HUDEP-2 (cell line): ENCODE measurements at regions not wholly inside any gene's neighbourhood (a gene's known extent, or its start where the extent isn't known, plus 50 kb on each side); places are given as distances from the start of the nearest gene placed in this dataset.

Experiments
- DNase-seq, 76 experiments: peaks; one replicate each; lab custom pipeline; 2025; ENCODE audit not compliant: unreplicated experiment in 76 of 76; lab: John Stamatoyannopoulos, UW

DNA sequence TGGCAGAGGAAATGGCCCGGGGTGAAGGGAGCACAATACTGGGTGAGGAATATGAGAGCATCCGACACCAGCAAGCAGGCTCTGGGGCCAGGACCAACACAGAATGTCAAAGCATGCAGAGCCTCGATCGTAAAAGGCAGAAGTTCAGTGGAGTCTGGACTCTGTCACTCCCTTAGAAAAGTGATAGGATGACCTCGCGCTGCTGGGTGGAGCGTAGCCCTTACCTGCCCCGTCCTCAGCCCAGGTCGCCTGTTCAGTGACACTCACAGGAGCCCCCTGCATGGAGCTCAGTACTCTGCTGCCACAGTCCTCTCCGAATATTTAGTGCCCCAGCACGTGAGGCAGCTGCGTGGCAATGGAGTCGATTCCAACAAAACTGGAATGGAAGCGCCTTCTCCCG is 236.7 kb upstream of the MYT1L start:
- no peak for DNase-seq

DNA sequence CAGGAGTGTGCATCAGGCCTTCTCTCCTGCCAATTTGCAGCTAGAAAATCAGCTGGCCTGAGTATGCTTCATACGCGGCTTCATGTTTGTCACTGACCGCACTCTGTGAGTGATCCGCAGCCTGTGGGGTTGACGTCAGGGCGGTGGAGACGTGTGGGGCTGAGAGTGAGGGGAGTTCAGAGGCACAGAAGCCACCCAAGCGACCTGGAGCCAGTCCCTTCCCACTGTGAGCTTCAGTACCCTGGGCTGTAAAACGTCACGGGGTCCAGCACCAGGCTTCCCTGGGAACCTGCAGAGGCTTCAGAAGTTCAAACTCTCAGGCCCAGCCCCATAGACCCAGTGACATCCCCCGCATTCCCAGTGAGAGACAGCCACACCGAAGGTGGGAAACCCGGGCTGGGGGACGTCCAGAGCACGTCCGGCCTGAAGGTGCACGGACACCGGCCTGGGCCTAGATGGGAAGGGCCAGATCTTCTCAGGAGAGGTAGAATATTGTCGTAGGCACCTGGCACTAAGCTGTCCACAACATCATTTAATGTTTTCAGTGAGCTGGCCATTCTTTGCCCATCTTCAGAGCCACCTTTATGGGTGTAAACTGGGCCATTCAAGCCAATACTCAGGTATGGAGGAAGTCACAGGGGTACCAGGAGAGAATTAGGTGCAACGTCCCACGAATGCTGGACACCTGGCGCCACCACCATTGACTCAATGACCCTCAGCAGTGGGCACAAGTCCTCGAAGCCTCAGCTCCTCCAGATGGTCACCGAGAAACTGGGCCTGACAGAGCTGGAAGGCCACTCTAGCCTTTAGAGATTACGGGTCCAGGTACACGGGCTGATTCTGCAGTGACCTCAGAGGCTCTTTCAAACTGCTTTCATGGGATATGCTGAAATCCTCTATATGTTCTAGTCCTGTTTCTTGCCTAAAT is 235.6 kb upstream of the MYT1L start:
- DNase-seq: no peak

DNA sequence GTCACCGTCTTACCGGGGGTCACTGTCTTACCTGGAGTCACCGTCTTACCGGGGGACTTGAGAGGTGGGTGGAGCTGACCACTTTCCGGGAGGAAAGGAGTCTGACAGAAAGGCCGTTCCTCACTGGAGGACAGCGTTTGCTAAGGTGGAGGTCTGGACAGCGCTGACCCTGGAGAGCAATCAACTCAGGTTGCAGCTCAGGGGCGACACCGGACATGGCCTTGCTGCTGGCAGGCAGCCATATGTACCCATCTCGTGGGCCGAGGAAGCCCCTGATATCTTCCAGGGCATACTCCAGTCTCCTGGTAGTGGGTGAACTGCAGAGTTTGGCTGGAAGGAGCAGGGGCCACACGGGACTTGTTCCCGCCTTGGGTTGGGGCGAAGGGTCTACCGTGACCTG is 234.6 kb upstream of the MYT1L start:
- DNase-seq: no peak

DNA sequence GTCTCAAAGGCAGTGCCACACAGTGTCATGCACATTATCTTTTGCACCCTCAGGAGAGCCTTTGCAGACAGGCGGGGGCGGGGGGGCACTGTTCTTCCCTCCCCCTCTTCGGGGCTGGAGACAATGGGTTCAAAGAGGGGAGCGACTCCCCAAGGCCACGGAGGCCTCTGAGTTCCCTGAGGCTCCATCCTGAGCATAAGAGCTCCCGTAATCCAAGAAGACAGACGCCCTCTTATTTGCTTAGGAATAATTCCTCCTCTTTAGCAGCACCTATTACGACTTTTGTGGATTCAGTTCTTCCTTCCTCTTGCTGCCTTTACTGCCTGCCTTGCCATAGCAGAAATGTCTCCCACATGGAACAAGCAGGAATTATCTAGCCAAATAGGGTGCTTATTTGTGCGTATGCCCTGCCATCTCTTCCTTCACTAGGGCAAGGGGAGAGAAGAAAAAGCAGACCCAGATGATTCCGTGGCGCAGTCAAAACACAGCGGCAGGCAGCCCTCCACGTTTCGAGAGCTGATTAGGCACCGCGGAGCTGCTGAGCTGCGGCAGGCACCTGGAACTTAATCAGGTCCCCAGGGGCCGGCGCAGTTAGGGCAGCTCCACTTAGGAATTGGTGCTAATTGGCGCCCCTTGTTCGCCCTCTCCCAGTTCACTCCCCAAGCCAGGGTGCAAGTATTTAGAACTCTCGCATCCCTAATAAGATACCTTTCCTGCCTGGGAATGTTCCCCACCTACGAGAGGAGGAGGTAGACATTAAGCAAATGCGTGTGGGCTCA is 233.4 kb upstream of the MYT1L start:
- DNase-seq: no peak

DNA sequence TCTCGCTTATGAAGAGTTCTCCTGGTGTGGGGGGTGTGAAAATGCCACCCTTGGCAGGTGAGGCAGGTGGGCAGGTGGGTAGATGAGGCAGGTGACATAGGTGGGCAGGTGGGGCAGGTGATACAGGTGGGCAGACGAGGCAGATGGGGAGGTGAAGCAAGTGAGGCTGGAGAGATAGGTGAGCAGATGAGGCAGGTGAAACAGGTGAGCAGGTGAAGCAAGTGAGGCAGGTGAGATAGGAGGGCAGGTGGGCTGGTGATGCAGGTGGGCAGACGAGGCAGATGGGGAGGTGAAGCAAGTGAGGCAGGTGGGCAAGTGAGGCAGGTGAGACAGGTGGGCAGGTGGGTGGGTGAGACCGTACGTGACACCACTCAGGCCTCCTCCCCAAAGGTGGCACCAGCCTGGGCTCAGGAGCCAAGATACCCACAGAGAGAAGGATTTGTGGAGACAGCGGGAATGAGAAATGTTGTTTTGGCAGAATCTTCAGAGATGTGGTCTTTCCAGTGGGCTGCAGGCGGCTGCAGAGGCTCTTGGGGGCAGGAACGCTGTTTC is 232.3 kb upstream of the MYT1L start:
- DNase-seq: no peak

DNA sequence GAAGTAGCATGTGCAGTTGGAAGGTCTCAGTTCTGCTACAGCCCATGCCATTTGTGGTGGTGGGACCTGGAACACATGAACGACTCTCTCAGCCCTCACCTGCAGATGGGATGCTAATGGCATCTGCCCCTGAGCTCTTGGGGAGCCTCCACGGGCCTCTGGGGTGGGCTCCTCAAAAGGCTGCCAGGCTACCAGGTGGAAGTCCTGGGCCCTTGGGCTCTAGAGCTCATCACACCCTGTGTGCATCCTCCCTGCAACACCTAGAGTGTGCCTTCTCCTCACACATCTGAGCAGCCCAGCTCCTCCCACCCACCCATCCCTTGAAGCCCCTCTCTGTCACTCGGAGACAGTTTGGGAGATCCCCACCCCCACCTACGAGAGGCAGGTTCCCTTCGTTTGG is 231.8 kb upstream of the MYT1L start:
- no peak for DNase-seq

DNA sequence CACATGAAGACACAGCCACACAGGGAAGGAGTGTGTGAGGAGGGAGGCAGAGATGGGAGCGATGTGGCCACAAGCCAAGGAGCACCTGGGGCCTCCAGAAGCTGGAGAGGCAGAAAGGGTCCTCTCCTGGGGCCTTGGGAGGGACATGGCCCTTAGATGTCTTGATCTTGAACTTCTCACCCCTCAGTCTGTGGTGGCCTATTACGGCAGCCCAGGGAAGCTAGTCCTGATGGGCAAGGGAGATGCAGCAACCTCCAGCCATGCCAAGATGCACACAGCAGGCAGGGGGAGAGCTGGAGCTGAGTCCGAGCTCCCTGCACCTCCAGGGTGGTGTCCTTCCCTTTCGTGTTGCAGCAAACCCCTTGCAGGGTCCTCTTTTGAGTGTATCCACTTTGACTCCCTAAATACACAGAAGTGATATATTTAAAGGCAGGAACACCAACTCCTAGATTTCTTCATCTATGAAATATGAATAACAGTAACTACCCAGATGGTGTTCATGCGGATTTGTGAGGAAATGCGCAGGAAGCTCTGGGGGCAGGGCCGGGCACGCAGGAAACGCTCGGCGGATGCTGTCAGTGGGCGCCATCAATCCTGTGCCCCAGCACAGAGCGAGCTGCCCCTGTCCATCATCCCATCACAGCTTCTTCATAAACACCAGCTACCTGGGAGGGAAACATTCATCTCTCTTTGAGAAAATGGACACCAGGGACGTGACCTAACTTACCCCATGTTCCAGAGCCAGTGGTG is 230.4 kb upstream of the MYT1L start:
- no peak for DNase-seq

DNA sequence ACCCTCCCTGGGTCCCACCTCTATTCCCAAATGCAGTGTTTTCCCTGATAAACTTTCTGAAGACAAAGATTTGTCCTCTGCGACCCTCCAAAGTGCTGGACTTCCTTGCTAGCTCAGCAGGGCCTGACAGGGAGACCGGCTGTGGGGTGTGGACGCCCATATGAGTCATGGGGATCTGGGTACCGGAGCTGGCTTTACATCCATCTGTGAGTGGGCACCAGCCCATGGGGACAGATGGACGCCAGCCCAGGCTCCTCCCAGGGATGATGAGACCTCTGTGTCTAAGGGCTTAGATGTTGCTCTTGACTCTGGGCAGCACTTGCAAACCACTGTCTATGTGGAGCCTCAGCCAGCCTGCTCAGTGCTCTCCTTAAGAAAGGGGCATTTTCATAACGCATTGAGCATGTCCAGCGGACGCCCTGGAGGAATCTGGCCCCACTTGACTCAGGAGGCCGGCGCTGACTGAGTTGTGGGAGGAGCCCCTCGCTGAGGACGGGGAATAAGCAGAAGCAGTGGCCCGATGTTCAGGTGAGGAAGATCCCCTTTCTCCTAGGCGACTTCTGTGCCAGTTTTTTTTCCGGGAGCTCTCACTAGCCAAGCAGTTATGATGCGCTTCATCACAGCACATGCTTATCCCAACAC is 229.4 kb upstream of the MYT1L start:
- no peak for DNase-seq

DNA sequence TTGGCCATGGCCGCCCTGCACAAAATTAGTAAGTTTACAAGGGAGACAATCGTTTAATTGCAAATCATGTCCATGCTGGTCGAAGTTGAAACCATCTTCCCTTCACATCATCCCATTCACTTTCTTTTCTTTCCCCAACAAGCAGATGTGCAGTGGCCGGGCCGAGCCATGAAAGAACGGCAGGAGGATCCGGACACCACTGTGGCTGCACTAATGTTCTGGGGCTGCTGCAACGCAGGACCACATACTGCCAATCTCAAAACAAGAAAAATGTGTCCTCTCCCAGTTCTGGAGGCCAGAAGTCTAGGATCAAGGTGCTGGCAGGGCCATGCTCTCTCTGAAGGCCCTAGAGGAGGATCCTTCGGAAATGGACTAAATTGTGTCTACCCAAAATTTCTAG is 227.4 kb upstream of the MYT1L start:
- DNase-seq: no peak

DNA sequence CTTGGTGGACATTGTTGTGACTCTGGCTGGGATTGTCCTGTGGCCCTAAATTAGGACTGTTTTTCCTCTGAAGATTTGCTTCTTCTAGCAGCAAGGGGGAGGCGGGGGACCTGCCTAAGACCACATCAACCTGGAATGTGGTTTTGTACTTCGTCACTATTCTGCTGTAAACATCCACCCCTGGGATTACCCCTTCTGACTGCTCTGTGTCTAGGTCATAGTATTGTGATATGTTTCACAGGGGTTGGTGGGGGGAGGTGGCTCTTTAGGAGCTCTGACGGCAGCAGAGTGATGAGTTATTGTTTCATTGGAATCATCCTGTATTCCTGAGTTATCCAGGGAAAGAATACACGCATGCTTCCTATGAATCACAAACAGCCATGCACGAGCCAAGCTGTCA is 226.4 kb upstream of the MYT1L start:
- no peak for DNase-seq

DNA sequence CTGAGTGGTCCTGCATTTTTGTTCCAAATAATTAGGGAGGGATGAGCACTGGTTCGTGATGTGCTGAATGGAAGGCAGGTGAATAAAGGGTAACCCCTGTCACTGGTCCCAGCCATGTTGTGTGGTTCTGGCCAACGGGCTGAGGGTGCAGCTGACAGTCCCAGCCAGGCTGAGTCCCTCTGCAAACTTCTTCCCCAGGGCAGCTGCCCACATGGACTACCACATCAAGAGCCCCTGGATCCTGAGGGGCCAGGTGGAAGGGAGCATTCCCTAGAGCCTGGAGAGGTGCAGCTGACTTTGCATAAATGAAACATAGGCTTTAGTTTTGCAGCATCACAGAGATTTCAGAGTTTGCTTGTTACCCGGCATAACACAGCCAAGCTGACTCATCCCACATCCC is 219.8 kb upstream of the MYT1L start:
- no peak for DNase-seq

DNA sequence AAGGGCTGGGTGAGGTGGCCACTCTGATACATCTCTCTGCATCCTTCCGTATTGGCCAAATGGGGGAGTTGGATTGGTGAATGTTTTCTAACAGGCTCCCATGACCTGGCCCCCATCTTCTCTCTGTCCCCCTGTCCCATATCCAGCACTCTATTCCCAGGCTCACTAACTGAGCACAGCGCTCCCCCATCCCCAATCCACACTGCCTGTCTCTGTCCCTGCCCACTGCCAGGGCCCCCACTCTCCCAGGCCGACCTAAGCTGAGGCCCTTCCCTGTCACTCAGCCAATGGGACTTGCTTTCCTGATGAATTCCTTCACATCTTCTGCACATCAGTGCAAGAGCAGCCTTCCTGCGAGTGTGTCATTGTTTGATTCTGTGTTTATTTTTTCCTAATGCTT is 216.8 kb upstream of the MYT1L start:
- no peak for DNase-seq

DNA sequence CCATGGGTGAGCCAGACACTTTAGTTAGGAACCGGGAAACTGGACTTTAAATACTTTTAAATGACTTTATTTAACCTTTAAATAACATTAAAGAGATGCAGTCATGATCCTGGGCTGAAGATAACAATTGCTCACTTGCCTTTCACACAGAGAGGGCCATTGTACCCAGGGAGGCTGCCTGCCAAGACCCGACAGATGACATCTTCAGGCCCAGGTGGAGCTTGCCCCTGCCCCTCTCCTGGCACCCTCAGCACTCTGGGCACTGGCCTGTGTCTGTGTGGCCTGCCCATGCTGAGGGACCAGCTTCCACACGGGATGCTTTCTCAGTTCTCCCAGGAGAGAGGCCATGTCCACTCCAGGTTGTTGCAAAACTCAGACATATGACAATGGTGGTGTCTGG is 216.4 kb upstream of the MYT1L start:
- no peak for DNase-seq

DNA sequence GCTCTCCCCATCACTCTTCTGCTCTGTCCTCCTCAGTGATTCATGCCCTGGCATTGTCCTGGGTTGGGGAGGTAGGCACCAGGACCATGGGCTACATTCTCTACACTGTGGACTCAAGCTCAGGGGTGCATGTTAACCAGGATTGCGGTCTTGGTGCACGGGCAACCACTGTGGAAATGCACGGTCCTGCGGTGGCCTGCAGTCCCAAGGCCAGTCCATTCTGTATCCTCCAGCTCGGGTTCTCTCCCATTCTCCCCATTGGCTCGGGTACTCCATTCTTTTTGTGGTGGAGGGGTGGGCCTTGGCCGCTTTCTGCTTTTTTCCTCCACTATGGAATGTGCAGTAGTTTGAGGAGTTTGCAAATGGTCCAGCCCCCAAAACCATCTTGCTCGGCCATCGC is 215.0 kb upstream of the MYT1L start:
- DNase-seq: no peak

DNA sequence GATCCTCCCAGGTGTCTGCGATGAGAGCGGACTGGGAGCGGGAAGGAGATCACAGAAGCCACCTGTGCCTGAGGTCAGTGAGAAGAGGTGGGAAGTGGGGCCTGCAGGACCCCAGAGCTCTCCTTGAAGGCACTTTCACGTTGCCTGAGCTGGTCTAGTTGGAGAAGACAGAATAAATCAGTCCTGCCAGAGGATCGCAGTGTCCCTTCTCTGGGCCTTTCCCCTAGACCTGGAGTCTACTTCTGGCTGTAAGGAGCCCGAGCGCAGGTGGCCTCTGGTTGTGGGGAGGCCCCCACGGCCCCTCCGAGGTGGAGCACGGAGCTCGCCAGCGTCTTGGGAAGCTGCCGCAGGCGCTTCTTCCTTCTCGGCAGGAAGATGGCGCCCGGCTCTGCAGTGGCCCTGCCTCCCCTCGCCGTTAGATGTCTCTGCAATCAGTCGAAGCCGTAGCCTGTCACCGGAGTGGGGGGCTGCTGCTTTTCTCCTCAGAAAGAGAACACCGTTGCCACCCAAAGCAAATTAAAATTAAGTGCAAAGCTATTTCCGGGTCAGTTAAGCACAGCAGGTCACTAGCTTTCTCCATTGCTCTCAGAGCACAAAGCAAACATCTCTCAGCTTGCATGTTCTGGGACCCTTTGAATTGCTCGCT is 212.0 kb upstream of the MYT1L start:
- no peak for DNase-seq

DNA sequence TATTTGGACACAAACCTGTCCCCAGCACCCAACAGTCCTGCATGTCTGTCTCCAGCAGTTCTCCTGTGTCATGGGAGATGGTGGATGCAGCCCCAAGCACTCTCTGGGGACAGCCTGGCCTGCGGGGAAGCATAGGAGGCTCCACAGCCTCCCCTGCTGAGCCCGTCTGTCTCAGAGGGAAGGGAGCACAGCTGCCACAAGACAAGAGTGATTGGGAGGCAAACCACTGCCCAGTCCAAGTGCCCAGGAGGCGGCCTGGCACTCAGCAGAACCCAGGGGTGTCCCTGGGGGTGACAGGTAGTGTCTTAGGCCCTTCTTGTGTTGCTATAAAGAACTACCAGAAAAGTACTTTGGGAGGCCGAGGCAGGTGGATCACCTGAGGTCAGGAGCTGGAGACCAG is 211.2 kb upstream of the MYT1L start:
- DNase-seq: no peak

DNA sequence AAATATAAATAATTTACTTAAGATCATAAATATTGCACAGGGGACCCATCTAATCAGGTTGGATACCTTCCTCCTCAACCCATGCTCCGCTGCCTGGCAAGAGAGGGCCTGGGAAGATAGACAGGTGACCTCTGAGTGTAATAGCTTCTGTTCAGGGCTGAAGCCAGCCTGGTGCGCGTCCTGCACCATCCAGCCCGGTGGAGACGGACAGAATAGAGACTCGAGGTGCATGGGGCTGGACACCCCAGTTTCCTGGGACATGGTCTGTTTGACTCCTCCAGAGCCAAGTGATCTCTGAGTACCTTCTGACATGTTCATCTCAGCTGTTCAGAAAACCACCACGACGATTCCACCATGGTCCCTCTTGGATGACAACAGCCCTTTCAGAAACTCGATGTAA is 209.3 kb upstream of the MYT1L start:
- no peak for DNase-seq

DNA sequence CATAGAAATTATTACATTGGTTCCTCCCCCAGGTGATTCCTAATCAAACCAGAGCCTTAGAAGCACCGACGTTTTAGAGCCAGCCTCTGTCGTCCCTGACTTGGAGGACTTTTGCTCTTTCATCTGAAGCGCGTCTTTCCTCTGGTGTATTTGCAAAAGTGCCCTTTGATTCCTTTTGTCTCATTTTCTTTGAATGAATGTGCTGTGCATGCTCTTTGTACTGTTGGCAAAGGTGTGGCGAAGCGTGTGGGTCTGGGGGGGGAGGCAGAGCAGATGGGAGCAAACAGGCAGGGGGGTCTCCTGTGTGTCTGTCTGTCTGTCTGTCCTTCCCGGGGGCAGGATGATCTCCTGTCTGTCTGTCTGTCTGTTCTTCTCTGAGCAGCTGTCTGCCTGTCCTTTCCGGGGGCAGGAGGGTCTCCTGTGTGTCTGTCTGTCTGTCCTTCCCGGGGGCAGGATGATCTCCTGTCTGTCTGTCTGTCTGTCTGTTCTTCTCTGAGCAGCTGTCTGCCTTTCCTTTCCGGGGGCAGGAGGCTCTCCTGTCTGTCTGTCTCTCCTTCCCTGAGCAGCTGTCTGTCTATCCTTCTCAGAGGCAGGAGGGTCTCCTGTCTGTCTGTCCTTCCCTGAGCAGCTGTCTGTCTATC is 205.5 kb upstream of the MYT1L start:
- no peak for DNase-seq

DNA sequence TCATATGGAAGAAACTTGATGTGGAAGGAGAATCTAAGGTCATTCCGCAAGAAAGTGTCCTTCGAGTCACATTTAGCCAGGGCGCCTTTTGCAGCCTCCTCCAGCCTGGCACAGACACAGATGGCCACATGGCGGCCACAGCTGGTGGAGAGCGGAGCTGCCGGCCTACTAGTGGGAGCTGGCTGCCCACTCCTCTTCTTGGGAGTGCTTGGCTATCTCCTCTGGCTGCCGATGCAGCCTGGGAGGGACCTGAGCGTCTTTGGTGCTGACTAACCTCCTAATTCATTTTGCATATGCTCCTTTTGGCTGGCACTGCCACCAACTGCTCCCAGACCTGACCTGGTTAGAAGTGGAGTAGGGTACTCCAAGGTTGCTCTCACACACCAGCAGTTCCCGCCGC is 199.3 kb upstream of the MYT1L start:
- no peak for DNase-seq

DNA sequence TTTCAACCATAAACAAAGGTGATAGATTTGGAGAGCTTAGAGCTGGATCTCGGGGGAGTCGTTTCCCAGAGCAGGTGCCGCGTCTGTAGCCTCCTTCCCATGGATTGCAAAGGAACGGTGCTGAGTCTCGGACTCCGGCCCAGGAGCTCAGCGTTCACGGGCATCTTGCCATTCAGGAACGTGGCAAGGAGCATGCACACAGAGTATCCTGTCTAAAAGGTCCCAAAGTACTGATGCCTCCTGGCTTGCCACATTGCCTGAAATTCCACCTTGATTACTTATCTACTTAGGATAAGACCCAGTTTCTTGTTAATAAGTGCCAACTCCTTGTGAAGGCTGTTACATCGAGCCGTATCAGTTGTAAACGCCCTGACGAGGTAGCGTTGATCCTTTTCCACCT is 197.8 kb upstream of the MYT1L start:
- DNase-seq: no peak
